ENCODE measurements at regions not wholly inside any gene's neighbourhood (a gene's known extent, or its start where the extent isn't known, plus 50 kb on each side); places are given as distances from the start of the nearest gene placed in this dataset.

- ChIA-PET CTCF (no interaction called here), POLR2A (no interaction called here)
- Mint-ChIP-seq H3K36me3 (no peaks in the 10 kb centered on the region), H3K27ac (no peak overlapping the region), H3K27me3 (peaks cover 4 to 7% of the 10 kb centered on the region in 2 donors), H3K9me3 (no peaks in the 10 kb centered on the region), H3K4me3 (no peak overlapping the region), H3K4me1 (no peaks in the 10 kb centered on the region)
- no peak overlapping the region for H3K27ac ChIP-seq (ENCODE audit: low read depth, low read length)
- no peaks in the 10 kb centered on the region for H3K36me3 ChIP-seq (ENCODE audit: insufficient read depth, low read length)
- H3K4me1 ChIP-seq (ENCODE audit: insufficient read depth, low read length): no peaks in the 10 kb centered on the region
- no peak for DNase-seq
- no peaks in the 10 kb centered on the region for H3K27me3 ChIP-seq (ENCODE audit: insufficient read depth, low read length, poor library complexity, severe bottlenecking)
- no peaks in the 10 kb centered on the region for H3K9me3 ChIP-seq (ENCODE audit: low read length)
- no peak overlapping the region for H3K4me3 ChIP-seq (ENCODE audit: low read length)
These were observed 163.0 kb upstream of the SYT13 start for GRCh38 chr11:45449036-45449601.

GRCh38 chr11:45448561-45448960, 162.4 kb upstream of the SYT13 start:
- DNase-seq: no peak
- no peak overlapping the region for H3K27ac ChIP-seq (ENCODE audit: low read depth, low read length)
- CTCF ChIA-PET: no interaction called here
- POLR2A ChIA-PET: no interaction called here
- Mint-ChIP-seq H3K27ac (no peak overlapping the region), H3K9me3 (no peaks in the 10 kb centered on the region), H3K36me3 (no peaks in the 10 kb centered on the region), H3K4me1 (no peaks in the 10 kb centered on the region), H3K4me3 (no peak overlapping the region), H3K27me3 (peaks cover 4 to 12% of the 10 kb centered on the region in 2 donors)
- H3K27me3 ChIP-seq (ENCODE audit: insufficient read depth, low read length, poor library complexity, severe bottlenecking): no peaks in the 10 kb centered on the region
- no peaks in the 10 kb centered on the region for H3K36me3 ChIP-seq (ENCODE audit: insufficient read depth, low read length)
- H3K4me1 ChIP-seq (ENCODE audit: insufficient read depth, low read length): no peaks in the 10 kb centered on the region
- H3K4me3 ChIP-seq (ENCODE audit: low read length): no peak overlapping the region
- H3K9me3 ChIP-seq (ENCODE audit: low read length): no peaks in the 10 kb centered on the region

GRCh38 chr11:45446998-45447397, 160.9 kb upstream of the SYT13 start:
- Histone ChIP-seq H3K4me1 (ENCODE audit: insufficient read depth, low read length) (no peaks in the 10 kb centered on the region), H3K27me3 (ENCODE audit: insufficient read depth, low read length, poor library complexity, severe bottlenecking) (no peaks in the 10 kb centered on the region), H3K9me3 (ENCODE audit: low read length) (no peaks in the 10 kb centered on the region), H3K36me3 (ENCODE audit: insufficient read depth, low read length) (no peaks in the 10 kb centered on the region), H3K27ac (ENCODE audit: low read depth, low read length) (no peak overlapping the region), H3K4me3 (ENCODE audit: low read length) (no peak overlapping the region)
- no peaks in the 10 kb centered on the region for H3K4me1 Mint-ChIP-seq
- H3K4me3 Mint-ChIP-seq: no peak overlapping the region
- peaks cover 5 to 20% of the 10 kb centered on the region in 2 donors for H3K27me3 Mint-ChIP-seq
- POLR2A ChIA-PET: no interaction called here
- CTCF ChIA-PET: interaction anchor here (1.0 kb wide), 1 partner anchor 10 kb away, joined by 3 read pairs; no protein-coding TSS in a partner anchor
- H3K36me3 Mint-ChIP-seq: no peaks in the 10 kb centered on the region
- peaks cover 0 to 2% (median 0%) of the 10 kb centered on the region in 5 donors for H3K9me3 Mint-ChIP-seq
- no peak for DNase-seq
- no peak overlapping the region for H3K27ac Mint-ChIP-seq

- CTCF ChIA-PET: interaction anchor here (1.0 kb wide), 1 partner anchor 11 kb away, joined by 3 read pairs; no protein-coding TSS in a partner anchor
- H3K36me3 Mint-ChIP-seq: no peaks in the 10 kb centered on the region
- POLR2A ChIA-PET: no interaction called here
These were observed 160.3 kb upstream of the SYT13 start for GRCh38 chr11:45446434-45446833.

GRCh38 chr11:45444796-45445195, 158.7 kb upstream of the SYT13 start:
- Histone ChIP-seq H3K27me3 (ENCODE audit: insufficient read depth, low read length, poor library complexity, severe bottlenecking) (no peaks in the 10 kb centered on the region), H3K4me3 (ENCODE audit: low read length) (no peak overlapping the region), H3K9me3 (ENCODE audit: low read length) (no peaks in the 10 kb centered on the region), H3K4me1 (ENCODE audit: insufficient read depth, low read length) (no peaks in the 10 kb centered on the region), H3K27ac (ENCODE audit: low read depth, low read length) (no peak overlapping the region), H3K36me3 (ENCODE audit: insufficient read depth, low read length) (no peaks in the 10 kb centered on the region)
- H3K4me3 Mint-ChIP-seq: no peak overlapping the region
- CTCF ChIA-PET: no interaction called here
- no peak for DNase-seq
- H3K9me3 Mint-ChIP-seq: peaks cover 3 to 7% (median 4%) of the 10 kb centered on the region in 5 donors
- no peak overlapping the region for H3K27ac Mint-ChIP-seq
- POLR2A ChIA-PET: no interaction called here
- H3K36me3 Mint-ChIP-seq: peaks cover 0 to under 1% (median 0%) of the 10 kb centered on the region in 3 donors
- no peaks in the 10 kb centered on the region for H3K4me1 Mint-ChIP-seq
- H3K27me3 Mint-ChIP-seq: peaks cover 7 to 28% of the 10 kb centered on the region in 2 donors

More at GRCh38 chr11:45446434-45446833, 160.3 kb upstream of the SYT13 start:
- Histone ChIP-seq H3K27me3 (ENCODE audit: insufficient read depth, low read length, poor library complexity, severe bottlenecking) (no peaks in the 10 kb centered on the region), H3K36me3 (ENCODE audit: insufficient read depth, low read length) (no peaks in the 10 kb centered on the region), H3K27ac (ENCODE audit: low read depth, low read length) (no peak overlapping the region), H3K4me3 (ENCODE audit: low read length) (no peak overlapping the region), H3K4me1 (ENCODE audit: insufficient read depth, low read length) (no peaks in the 10 kb centered on the region), H3K9me3 (ENCODE audit: low read length) (no peaks in the 10 kb centered on the region)
- no peaks in the 10 kb centered on the region for H3K4me1 Mint-ChIP-seq
- H3K9me3 Mint-ChIP-seq: peaks cover 0 to 2% (median 0%) of the 10 kb centered on the region in 5 donors
- H3K27me3 Mint-ChIP-seq: peaks cover 5 to 21% of the 10 kb centered on the region in 2 donors
- DNase-seq: no peak
- H3K4me3 Mint-ChIP-seq: no peak overlapping the region
- no peak overlapping the region for H3K27ac Mint-ChIP-seq

GRCh38 chr11:45440111-45440510, 154.0 kb upstream of the SYT13 start:
- no peak overlapping the region for H3K27ac ChIP-seq (ENCODE audit: low read depth, low read length)
- H3K4me1 ChIP-seq (ENCODE audit: insufficient read depth, low read length): no peaks in the 10 kb centered on the region
- H3K36me3 Mint-ChIP-seq: peaks cover 0 to 4% (median 0%) of the 10 kb centered on the region in 3 donors
- H3K27me3 ChIP-seq (ENCODE audit: insufficient read depth, low read length, poor library complexity, severe bottlenecking): no peaks in the 10 kb centered on the region
- ChIA-PET CTCF (no interaction called here), POLR2A (no interaction called here)
- no peak overlapping the region for H3K4me3 Mint-ChIP-seq
- no peaks in the 10 kb centered on the region for H3K9me3 ChIP-seq (ENCODE audit: low read length)
- H3K4me3 ChIP-seq (ENCODE audit: low read length): no peak overlapping the region
- no peak for DNase-seq
- H3K9me3 Mint-ChIP-seq: peaks cover 5 to 16% (median 15%) of the 10 kb centered on the region in 5 donors
- no peaks in the 10 kb centered on the region for H3K4me1 Mint-ChIP-seq
- H3K27ac Mint-ChIP-seq: no peak overlapping the region
- no peaks in the 10 kb centered on the region for H3K36me3 ChIP-seq (ENCODE audit: insufficient read depth, low read length)
- peaks cover 9 to 39% of the 10 kb centered on the region in 2 donors for H3K27me3 Mint-ChIP-seq

- Histone ChIP-seq H3K4me1 (ENCODE audit: insufficient read depth, low read length) (no peaks in the 10 kb centered on the region), H3K27me3 (ENCODE audit: insufficient read depth, low read length, poor library complexity, severe bottlenecking) (no peaks in the 10 kb centered on the region), H3K27ac (ENCODE audit: low read depth, low read length) (no peak overlapping the region), H3K36me3 (ENCODE audit: insufficient read depth, low read length) (no peaks in the 10 kb centered on the region), H3K9me3 (ENCODE audit: low read length) (no peaks in the 10 kb centered on the region), H3K4me3 (ENCODE audit: low read length) (no peak overlapping the region)
- peaks cover 10 to 43% of the 10 kb centered on the region in 2 donors for H3K27me3 Mint-ChIP-seq
- H3K27ac Mint-ChIP-seq: no peak overlapping the region
- H3K4me3 Mint-ChIP-seq: no peak overlapping the region
- H3K9me3 Mint-ChIP-seq: peaks cover 3 to 16% (median 15%) of the 10 kb centered on the region in 5 donors
- no peak for DNase-seq
- CTCF ChIA-PET: no interaction called here
- H3K36me3 Mint-ChIP-seq: peaks cover 0 to 4% (median 0%) of the 10 kb centered on the region in 3 donors
- POLR2A ChIA-PET: no interaction called here
- no peaks in the 10 kb centered on the region for H3K4me1 Mint-ChIP-seq
These were observed 150.8 kb upstream of the SYT13 start for GRCh38 chr11:45436966-45437365.

- ChIA-PET POLR2A (no interaction called here), CTCF (no interaction called here)
- H3K9me3 Mint-ChIP-seq: peaks cover 3 to 16% (median 15%) of the 10 kb centered on the region in 5 donors
- H3K4me3 Mint-ChIP-seq: no peak overlapping the region
- H3K4me3 ChIP-seq (ENCODE audit: low read length): no peak overlapping the region
- no peak overlapping the region for H3K27ac ChIP-seq (ENCODE audit: low read depth, low read length)
- no peaks in the 10 kb centered on the region for H3K4me1 ChIP-seq (ENCODE audit: insufficient read depth, low read length)
- DNase-seq: no peak
- no peaks in the 10 kb centered on the region for H3K27me3 ChIP-seq (ENCODE audit: insufficient read depth, low read length, poor library complexity, severe bottlenecking)
- H3K4me1 Mint-ChIP-seq: no peaks in the 10 kb centered on the region
- H3K27me3 Mint-ChIP-seq: peaks cover 14 to 44% of the 10 kb centered on the region in 2 donors
- H3K36me3 Mint-ChIP-seq: peaks cover 0 to 4% (median 0%) of the 10 kb centered on the region in 3 donors
- H3K9me3 ChIP-seq (ENCODE audit: low read length): no peaks in the 10 kb centered on the region
- H3K36me3 ChIP-seq (ENCODE audit: insufficient read depth, low read length): no peaks in the 10 kb centered on the region
- no peak overlapping the region for H3K27ac Mint-ChIP-seq
These were observed 150.0 kb upstream of the SYT13 start for GRCh38 chr11:45436118-45436517.

Measured in CD8-positive, alpha-beta memory T cell (primary cell).